ENCODE measurements at regions not wholly inside any gene's neighbourhood (a gene's known extent, or its start where the extent isn't known, plus 50 kb on each side); places are given as distances from the start of the nearest gene placed in this dataset.

DNA sequence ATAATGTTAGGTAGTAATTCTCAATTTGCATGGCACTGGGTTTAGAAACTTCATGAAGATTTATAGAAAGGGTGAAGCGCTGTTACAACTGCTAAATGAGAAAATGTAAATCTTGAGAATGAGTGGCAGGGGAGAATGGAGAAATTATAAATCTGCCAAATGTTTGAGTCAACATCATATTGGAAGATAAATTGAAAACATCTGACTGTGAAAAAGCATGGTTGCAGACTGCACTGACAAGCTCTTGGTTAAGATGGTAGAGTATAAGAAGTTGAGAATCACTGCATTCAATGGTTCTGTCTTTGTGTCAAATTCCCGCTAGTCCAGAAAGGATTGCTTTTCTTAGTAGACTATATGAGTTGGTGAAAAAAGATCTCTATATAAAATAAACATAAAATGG is 113.3 kb upstream of the DUSP10 start:
- TF ChIP-seq EZH2 (IDR thresholded peaks at IDR 0.05; ENCODE audit: insufficient read depth, low read length): no peak
- TF ChIP-seq, protein P1, sequence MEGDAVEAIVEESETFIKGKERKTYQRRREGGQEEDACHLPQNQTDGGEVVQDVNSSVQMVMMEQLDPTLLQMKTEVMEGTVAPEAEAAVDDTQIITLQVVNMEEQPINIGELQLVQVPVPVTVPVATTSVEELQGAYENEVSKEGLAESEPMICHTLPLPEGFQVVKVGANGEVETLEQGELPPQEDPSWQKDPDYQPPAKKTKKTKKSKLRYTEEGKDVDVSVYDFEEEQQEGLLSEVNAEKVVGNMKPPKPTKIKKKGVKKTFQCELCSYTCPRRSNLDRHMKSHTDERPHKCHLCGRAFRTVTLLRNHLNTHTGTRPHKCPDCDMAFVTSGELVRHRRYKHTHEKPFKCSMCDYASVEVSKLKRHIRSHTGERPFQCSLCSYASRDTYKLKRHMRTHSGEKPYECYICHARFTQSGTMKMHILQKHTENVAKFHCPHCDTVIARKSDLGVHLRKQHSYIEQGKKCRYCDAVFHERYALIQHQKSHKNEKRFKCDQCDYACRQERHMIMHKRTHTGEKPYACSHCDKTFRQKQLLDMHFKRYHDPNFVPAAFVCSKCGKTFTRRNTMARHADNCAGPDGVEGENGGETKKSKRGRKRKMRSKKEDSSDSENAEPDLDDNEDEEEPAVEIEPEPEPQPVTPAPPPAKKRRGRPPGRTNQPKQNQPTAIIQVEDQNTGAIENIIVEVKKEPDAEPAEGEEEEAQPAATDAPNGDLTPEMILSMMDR (IDR thresholded peaks at IDR 0.05; ENCODE audit: insufficient read depth, low read depth, low read length): no peak
